Peyer's patch (tissue), 4 donors: ENCODE measurements at regions not wholly inside any gene's neighbourhood (a gene's known extent, or its start where the extent isn't known, plus 50 kb on each side); places are given as distances from the start of the nearest gene placed in this dataset.

Experiments used
- DNase-seq, 3 donors: peaks; one replicate each; pipeline ENCODE4 v3.0.0-alpha.2; 2017 to 2019
- H3K27ac ChIP-seq, 4 donors: fragments of 200-600 bp; sonication (generic); one replicate each; pipeline ENCODE4 v1.5.1; 2016 to 2019
- H3K27me3 ChIP-seq, 2 donors: fragments of 200-600 bp; sonication (generic); one replicate each; pipeline ENCODE4 v1.5.1; 2019
- H3K36me3 ChIP-seq, 3 donors: fragments of 200-600 bp; sonication (generic); one replicate each; pipeline ENCODE4 v1.5.1; 2016 to 2019
- H3K4me1 ChIP-seq, 4 donors: fragments of 200-600 bp; sonication (generic); one replicate each; pipeline ENCODE4 v1.5.1; 2016 to 2019
- H3K4me3 ChIP-seq, 4 donors: fragments of 200-600 bp; sonication (generic); 1 replicate in 3 of 4; 2 replicates in 1 of 4; pipeline ENCODE4 v1.5.1; 2016 to 2019; ENCODE audit warnings: mild to moderate bottlenecking in 1 of 4
- H3K9me3 ChIP-seq, 4 donors: fragments of 200-600 bp; sonication (generic); one replicate each; pipeline ENCODE4 v1.5.1; 2016 to 2019; ENCODE audit warnings: mild to moderate bottlenecking in 1 of 4
- POLR2A ChIP-seq, 2 donors: fragments of 450-650 bp; IDR thresholded peaks; one replicate each; pipeline ENCODE4 v1.5.1; 2017; ENCODE audit warnings: antibody characterized with exemption in 2 of 2, mild to moderate bottlenecking in 2 of 2, moderate library complexity in 2 of 2
- TF ChIP-seq, protein P1 (sequence below), 6 experiments: fragments of 450-650 bp in 4 of 6; fragments of 200-600 bp in 2 of 6; sonication (generic) in 1 of 6; IDR thresholded peaks; one replicate each; pipeline ENCODE4 v1.5.1; 2017 to 2019; ENCODE audit warnings: antibody characterized with exemption in 6 of 6, mild to moderate bottlenecking in 3 of 6, moderate library complexity in 1 of 6

DNA sequence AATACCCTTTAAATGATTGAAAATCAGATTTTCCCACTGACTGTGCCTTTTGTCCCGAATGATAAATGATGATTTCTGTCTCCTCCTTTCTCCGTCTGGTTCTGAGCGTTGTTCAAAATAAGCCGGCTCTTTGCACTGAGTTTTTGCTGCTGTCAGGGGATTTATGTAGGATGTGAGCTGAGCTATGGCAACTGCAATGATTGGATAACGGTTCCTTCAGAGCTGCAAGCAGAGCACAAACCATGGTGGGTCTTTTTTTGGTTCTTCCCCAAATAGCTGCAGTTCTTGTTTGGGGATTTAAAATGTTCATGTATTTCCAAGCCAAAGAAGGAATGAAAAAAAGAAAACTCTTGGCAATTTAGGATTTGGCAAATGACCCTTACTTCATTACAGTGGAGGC, 124.5 kb upstream of the CASK start:
- no peak for TF ChIP-seq POLR2A (IDR thresholded peaks at IDR 0.05)
- no peaks in the 10 kb centered on the region for H3K9me3 ChIP-seq
- H3K4me1 ChIP-seq, result no peaks in the 10 kb centered on the region
- no peak overlapping the region for H3K4me3 ChIP-seq
- no peak for DNase-seq
- no peaks in the 10 kb centered on the region for H3K27me3 ChIP-seq
- H3K36me3 ChIP-seq, result no peaks in the 10 kb centered on the region
- no peak overlapping the region for H3K27ac ChIP-seq

DNA sequence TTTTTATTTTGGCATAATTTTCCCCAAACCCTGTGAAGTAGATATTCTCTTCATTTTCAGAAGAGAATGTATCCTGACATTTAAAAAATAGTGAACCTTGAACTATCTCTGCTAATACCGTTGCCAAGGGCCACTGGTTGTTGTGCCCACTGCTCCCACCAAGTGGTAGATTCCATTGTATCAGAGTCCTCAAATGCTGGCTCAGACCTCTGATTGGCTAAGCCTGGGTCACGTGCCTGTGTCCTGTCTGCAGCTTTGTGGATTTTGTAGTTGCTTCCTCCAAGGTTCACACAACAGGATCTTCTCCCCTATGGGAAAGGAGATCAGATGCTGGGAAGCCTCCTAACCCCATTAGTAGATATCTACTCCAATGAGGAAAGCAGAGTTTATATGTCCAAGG, 104.8 kb upstream of the CASK start:
- Histone ChIP-seq H3K9me3 (no peaks in the 10 kb centered on the region), H3K27ac (no peak overlapping the region), H3K36me3 (no peaks in the 10 kb centered on the region), H3K4me1 (peaks cover 0 to 2% (median 0%) of the 10 kb centered on the region in 4 donors), H3K27me3 (no peaks in the 10 kb centered on the region), H3K4me3 (no peak overlapping the region)
- peak in 1 of 3 donors; percentile 51 for DNase-seq
- no peak for TF ChIP-seq POLR2A (IDR thresholded peaks at IDR 0.05)

DNA sequence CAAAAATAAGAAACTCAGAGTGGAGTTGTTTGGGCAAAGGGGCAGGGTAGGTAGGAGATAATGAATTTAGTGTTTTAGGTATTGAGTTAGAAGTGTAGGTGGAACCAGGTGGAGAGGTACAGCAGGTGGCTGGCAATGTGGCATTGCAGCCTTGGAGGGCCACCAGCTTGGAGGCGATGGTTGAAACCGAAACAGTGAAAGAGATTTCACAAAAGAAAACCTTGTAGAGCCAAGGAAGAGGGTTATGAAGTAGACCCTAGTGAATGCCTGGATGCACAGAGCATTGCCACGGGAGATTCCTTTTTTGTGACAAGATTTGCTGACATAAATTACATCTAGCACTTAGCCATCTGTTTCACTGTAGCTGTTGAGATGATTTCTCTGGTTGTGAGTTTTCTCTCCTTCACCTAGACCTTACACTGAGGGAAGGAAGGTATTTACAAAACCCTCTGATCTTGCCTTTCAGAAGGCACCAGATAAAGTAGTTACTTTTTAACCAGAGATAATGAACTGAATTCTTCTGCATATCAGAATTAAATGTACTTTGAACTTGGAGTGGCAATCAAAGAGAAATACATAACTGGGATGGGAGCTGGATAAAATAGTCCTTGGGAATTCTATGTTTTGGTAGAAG, 104.1 kb upstream of the CASK start:
- Histone ChIP-seq H3K27me3 (no peaks in the 10 kb centered on the region), H3K27ac (peak overlapping the region in 2 of 4 donors; percentile 35 to 63), H3K36me3 (no peaks in the 10 kb centered on the region), H3K4me3 (peak overlapping the region in 1 of 4 donors; percentile 14), H3K4me1 (peaks cover 0 to 2% (median 0%) of the 10 kb centered on the region in 4 donors), H3K9me3 (no peaks in the 10 kb centered on the region)
- no peak for DNase-seq
- TF ChIP-seq, protein P1, sequence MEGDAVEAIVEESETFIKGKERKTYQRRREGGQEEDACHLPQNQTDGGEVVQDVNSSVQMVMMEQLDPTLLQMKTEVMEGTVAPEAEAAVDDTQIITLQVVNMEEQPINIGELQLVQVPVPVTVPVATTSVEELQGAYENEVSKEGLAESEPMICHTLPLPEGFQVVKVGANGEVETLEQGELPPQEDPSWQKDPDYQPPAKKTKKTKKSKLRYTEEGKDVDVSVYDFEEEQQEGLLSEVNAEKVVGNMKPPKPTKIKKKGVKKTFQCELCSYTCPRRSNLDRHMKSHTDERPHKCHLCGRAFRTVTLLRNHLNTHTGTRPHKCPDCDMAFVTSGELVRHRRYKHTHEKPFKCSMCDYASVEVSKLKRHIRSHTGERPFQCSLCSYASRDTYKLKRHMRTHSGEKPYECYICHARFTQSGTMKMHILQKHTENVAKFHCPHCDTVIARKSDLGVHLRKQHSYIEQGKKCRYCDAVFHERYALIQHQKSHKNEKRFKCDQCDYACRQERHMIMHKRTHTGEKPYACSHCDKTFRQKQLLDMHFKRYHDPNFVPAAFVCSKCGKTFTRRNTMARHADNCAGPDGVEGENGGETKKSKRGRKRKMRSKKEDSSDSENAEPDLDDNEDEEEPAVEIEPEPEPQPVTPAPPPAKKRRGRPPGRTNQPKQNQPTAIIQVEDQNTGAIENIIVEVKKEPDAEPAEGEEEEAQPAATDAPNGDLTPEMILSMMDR (IDR thresholded peaks at IDR 0.05), result no peak

GRCh38 chrX:42025861-42026260, 102.5 kb upstream of the CASK start:
- no peak for DNase-seq
- no peak overlapping the region for H3K27ac ChIP-seq
- H3K4me1 ChIP-seq, result peaks cover 0 to 2% (median 0%) of the 10 kb centered on the region in 4 donors

GRCh38 chrX:42023122-42023521, 99.8 kb upstream of the CASK start:
- H3K27me3 ChIP-seq, result no peaks in the 10 kb centered on the region
- H3K9me3 ChIP-seq, result no peaks in the 10 kb centered on the region
- no peaks in the 10 kb centered on the region for H3K36me3 ChIP-seq
- DNase-seq, result no peak
- no peak overlapping the region for H3K4me3 ChIP-seq
- TF ChIP-seq POLR2A (IDR thresholded peaks at IDR 0.05), result no peak
- TF ChIP-seq, protein P1 (IDR thresholded peaks at IDR 0.05), result no peak
- no peak overlapping the region for H3K27ac ChIP-seq
- H3K4me1 ChIP-seq, result peaks cover 0 to 2% (median 0%) of the 10 kb centered on the region in 4 donors

More at GRCh38 chrX:42025861-42026260, 102.5 kb upstream of the CASK start:
- Histone ChIP-seq H3K9me3 (no peaks in the 10 kb centered on the region), H3K36me3 (no peaks in the 10 kb centered on the region), H3K4me3 (no peak overlapping the region), H3K27me3 (no peaks in the 10 kb centered on the region)
- no peak for TF ChIP-seq POLR2A (IDR thresholded peaks at IDR 0.05)
- TF ChIP-seq, protein P1 (IDR thresholded peaks at IDR 0.05), result no peak

DNA sequence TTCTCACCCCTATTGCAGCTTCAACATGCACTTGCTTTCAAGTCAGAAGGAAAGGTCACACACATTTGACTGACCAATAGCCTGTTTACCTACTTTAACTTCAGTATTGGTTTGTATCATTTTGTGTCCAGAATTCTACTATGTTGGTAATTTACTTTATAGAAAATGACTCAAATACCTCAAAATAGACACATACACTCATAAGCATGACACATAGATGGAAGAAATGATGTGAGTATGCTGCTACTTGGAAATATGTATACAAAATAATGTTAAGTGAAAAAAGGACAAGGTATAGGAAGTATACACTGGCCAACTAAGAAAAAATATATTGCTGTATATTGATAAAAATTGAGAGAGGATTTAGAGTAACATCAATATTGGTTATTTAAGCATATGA, 98.8 kb upstream of the CASK start:
- H3K36me3 ChIP-seq, result no peaks in the 10 kb centered on the region
- no peaks in the 10 kb centered on the region for H3K27me3 ChIP-seq
- TF ChIP-seq, protein P1 (IDR thresholded peaks at IDR 0.05), result no peak
- no peak for TF ChIP-seq POLR2A (IDR thresholded peaks at IDR 0.05)
- H3K4me1 ChIP-seq, result peaks cover 0 to 2% (median 0%) of the 10 kb centered on the region in 4 donors
- DNase-seq, result no peak
- no peak overlapping the region for H3K27ac ChIP-seq
- H3K4me3 ChIP-seq, result no peak overlapping the region
- H3K9me3 ChIP-seq, result no peaks in the 10 kb centered on the region

- Histone ChIP-seq H3K36me3 (no peaks in the 10 kb centered on the region), H3K4me1 (no peaks in the 10 kb centered on the region), H3K4me3 (no peak overlapping the region), H3K27me3 (no peaks in the 10 kb centered on the region), H3K9me3 (no peaks in the 10 kb centered on the region), H3K27ac (no peak overlapping the region)
- DNase-seq, result no peak
- TF ChIP-seq POLR2A (IDR thresholded peaks at IDR 0.05), result no peak
- TF ChIP-seq, protein P1 (IDR thresholded peaks at IDR 0.05), result no peak
Measured at GRCh38 chrX:42021058-42021457, 97.7 kb upstream of the CASK start.
